Caco-2 (cell line): ENCODE measurements at regions not wholly inside any gene's neighbourhood (a gene's known extent, or its start where the extent isn't known, plus 50 kb on each side); places are given as distances from the start of the nearest gene placed in this dataset.

ENCODE experiments used
- BruUV-seq: library from RNA; stranded (reverse); fragments of 400-500 nt; replicated peaks from 2 replicates; lab custom pipeline; 2021; lab: Mats Ljungman, UMichigan
- CTCF ChIA-PET: fragments of 300-600 bp; sonication (Branson Sonifier 250); formaldehyde crosslinking; loops from one replicate; lab custom pipeline; 2022; ENCODE audit warnings: antibody characterized with exemption; lab: Charles Lee
- POLR2A ChIA-PET: fragments of 300-600 bp; sonication (Branson Sonifier 250); formaldehyde crosslinking; loops from one replicate; lab custom pipeline; 2022; ENCODE audit warnings: antibody characterized with exemption; lab: Charles Lee
- DNase-seq, 2 experiments: peaks; one replicate each; pipeline versions ENCODE4 v3.0.0 to v3.0.0-alpha.2; 2020 to 2022
- H3K27me3 ChIP-seq: replicated peaks from 2 replicates; pipeline ENCODE4 v1.6.0; 2011; ENCODE audit warnings: low read length; ENCODE audit not compliant: control insufficient read depth, insufficient read depth
- H3K36me3 ChIP-seq: 2 replicates; pipeline ENCODE4 v1.5.1; 2011; ENCODE audit warnings: low read length; ENCODE audit not compliant: control insufficient read depth, insufficient read depth
- H3K4me1 ChIP-seq: fragments of 250-450 bp; sonication (Bioruptor Pico); 2 replicates; pipeline ENCODE4 v1.5.1; 2020; ENCODE audit warnings: mild to moderate bottlenecking
- H3K4me3 ChIP-seq: 2 replicates; pipeline ENCODE4 v1.5.1; 2011; ENCODE audit warnings: low read depth, mild to moderate bottlenecking, control low read depth, low read length
- H3K9me3 ChIP-seq: fragments of 250-450 bp; sonication (Bioruptor Pico); 2 replicates; pipeline ENCODE4 v1.5.1; 2020; ENCODE audit warnings: mild to moderate bottlenecking, moderate library complexity
- H3K27ac Mint-ChIP-seq: one replicate; pipeline ENCODE4 v1.8.0; 2022; ENCODE audit warnings: mixed read lengths; ENCODE audit not compliant: unreplicated experiment
- H3K27me3 Mint-ChIP-seq: one replicate; pipeline ENCODE4 v1.8.0; 2022; ENCODE audit warnings: mixed read lengths; ENCODE audit not compliant: insufficient read depth, unreplicated experiment
- H3K36me3 Mint-ChIP-seq: one replicate; pipeline ENCODE4 v1.8.0; 2022; ENCODE audit warnings: mild to moderate bottlenecking, mixed read lengths; ENCODE audit not compliant: insufficient read depth, unreplicated experiment
- H3K4me1 Mint-ChIP-seq: one replicate; pipeline ENCODE4 v1.8.0; 2022; ENCODE audit warnings: low read depth, mixed read lengths; ENCODE audit not compliant: unreplicated experiment
- H3K4me3 Mint-ChIP-seq: one replicate; pipeline ENCODE4 v1.8.0; 2022; ENCODE audit warnings: mild to moderate bottlenecking, moderate library complexity, mixed read lengths; ENCODE audit not compliant: unreplicated experiment
- H3K9me3 Mint-ChIP-seq: one replicate; pipeline ENCODE4 v1.8.0; 2022; ENCODE audit warnings: mixed read lengths; ENCODE audit not compliant: unreplicated experiment
- intact Hi-C: fragments of 100-400 bp; cut with micrococcal nuclease; formaldehyde crosslinking; loops from one replicate; pipeline ENCODE4 v1.10.0; 2022; ENCODE audit not compliant: unreplicated experiment
- TF ChIP-seq, protein P1 (sequence below), 2 experiments: fragments of 200-600 bp in 1 of 2; IDR thresholded peaks; 1 replicate in 1 of 2; 2 replicates in 1 of 2; pipeline versions ENCODE4 v1.5.1 to v1.8.0; 2011 to 2022; ENCODE audit warnings: antibody characterized with exemption in 1 of 2, control low read depth in 1 of 2, inconsistent platforms in 1 of 2, low read depth in 1 of 2, low read length in 1 of 2, mild to moderate bottlenecking in 1 of 2, moderate library complexity in 1 of 2; ENCODE audit not compliant: insufficient read depth in 1 of 2, severe bottlenecking in 1 of 2, unreplicated experiment in 1 of 2

DNA sequence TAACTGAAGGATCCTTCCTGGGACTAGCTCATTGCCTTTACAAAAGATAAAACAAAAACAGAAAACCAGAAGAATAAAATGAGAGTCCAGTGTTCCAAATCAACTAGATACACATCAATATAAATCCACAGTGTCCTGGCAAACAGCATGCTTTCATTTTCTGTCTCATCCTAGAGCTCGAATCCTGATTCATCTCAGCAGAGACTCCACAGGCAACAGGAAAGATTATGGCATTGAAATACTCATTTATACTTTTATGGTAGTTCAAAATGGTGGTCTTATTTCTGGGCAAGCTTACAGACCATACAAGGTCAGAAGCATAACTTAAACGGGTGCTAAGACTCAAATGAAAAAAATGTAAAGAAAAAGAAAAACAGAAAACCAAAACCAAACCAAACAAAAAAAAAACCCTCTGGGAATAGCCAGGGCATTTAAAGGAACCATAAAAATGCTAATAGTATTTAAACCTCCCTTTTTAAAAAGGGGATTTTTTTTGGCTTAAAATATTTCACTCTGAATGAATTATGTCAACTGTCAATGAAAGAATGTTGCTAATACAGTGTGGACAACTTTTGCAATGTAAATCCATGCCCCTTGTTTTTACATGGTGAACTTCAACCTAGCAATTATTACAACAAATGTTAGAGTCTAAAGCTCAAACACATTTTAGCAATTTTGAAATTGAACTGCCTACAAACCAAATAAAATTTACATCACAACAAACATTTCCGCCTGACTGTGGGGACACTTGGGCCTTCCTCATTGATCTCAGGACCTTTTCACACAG is 57.9 kb downstream of the GPR101 start:
- intact Hi-C loops = no loop called here
- no peaks in the 10 kb centered on the region for H3K4me1 Mint-ChIP-seq
- Histone ChIP-seq H3K27me3 (no peaks in the 10 kb centered on the region), H3K36me3 (no peaks in the 10 kb centered on the region), H3K4me3 (no peak overlapping the region), H3K9me3 (no peaks in the 10 kb centered on the region), H3K4me1 (no peaks in the 10 kb centered on the region)
- BruUV-seq = no TSS peak
- ChIA-PET POLR2A (no interaction called here), CTCF (no interaction called here)
- H3K36me3 Mint-ChIP-seq = no peaks in the 10 kb centered on the region
- H3K9me3 Mint-ChIP-seq = no peaks in the 10 kb centered on the region
- TF ChIP-seq, protein P1, sequence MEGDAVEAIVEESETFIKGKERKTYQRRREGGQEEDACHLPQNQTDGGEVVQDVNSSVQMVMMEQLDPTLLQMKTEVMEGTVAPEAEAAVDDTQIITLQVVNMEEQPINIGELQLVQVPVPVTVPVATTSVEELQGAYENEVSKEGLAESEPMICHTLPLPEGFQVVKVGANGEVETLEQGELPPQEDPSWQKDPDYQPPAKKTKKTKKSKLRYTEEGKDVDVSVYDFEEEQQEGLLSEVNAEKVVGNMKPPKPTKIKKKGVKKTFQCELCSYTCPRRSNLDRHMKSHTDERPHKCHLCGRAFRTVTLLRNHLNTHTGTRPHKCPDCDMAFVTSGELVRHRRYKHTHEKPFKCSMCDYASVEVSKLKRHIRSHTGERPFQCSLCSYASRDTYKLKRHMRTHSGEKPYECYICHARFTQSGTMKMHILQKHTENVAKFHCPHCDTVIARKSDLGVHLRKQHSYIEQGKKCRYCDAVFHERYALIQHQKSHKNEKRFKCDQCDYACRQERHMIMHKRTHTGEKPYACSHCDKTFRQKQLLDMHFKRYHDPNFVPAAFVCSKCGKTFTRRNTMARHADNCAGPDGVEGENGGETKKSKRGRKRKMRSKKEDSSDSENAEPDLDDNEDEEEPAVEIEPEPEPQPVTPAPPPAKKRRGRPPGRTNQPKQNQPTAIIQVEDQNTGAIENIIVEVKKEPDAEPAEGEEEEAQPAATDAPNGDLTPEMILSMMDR (IDR thresholded peaks at IDR 0.05; ENCODE audit: insufficient read depth in 1 of 2, low read depth in 1 of 2, low read length in 1 of 2, severe bottlenecking in 1 of 2, unreplicated experiment in 1 of 2) = no peak
- no peak overlapping the region for H3K4me3 Mint-ChIP-seq
- H3K27ac Mint-ChIP-seq = no peak overlapping the region
- no peak for DNase-seq
- H3K27me3 Mint-ChIP-seq = no peaks in the 10 kb centered on the region

DNA sequence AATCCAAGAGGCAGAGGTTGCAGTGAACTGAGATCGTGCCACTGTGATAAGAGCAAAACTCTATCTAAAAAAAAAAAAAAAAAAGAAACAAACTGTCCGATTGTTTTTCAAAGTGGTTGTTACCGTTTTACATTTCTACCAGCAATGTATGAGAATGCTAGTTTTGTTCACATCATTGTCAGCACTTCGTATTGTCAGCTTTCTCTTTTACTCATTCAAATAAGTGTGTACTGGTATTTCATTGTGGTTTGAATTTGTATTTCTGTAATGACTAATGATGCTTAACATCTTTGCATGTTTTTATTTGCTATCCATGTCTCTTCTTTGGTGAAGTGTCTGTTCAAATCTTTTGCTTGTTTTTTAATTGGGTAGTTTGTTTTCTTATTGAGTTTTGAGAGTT is 65.8 kb downstream of the GPR101 start:
- H3K4me1 ChIP-seq = no peaks in the 10 kb centered on the region
- no peaks in the 10 kb centered on the region for H3K27me3 Mint-ChIP-seq
- no peak overlapping the region for H3K4me3 Mint-ChIP-seq
- no peaks in the 10 kb centered on the region for H3K9me3 ChIP-seq
- no peak for DNase-seq
- no peak overlapping the region for H3K27ac Mint-ChIP-seq
- no peaks in the 10 kb centered on the region for H3K27me3 ChIP-seq
- BruUV-seq = no TSS peak
- TF ChIP-seq, protein P1 (IDR thresholded peaks at IDR 0.05; ENCODE audit: insufficient read depth in 1 of 2, low read depth in 1 of 2, low read length in 1 of 2, severe bottlenecking in 1 of 2, unreplicated experiment in 1 of 2) = no peak
- no peaks in the 10 kb centered on the region for H3K36me3 ChIP-seq
- POLR2A ChIA-PET = no interaction called here
- no peak overlapping the region for H3K4me3 ChIP-seq
- no peaks in the 10 kb centered on the region for H3K36me3 Mint-ChIP-seq
- H3K4me1 Mint-ChIP-seq = no peaks in the 10 kb centered on the region
- intact Hi-C loops = no loop called here
- CTCF ChIA-PET = no interaction called here
- H3K9me3 Mint-ChIP-seq = no peaks in the 10 kb centered on the region

DNA sequence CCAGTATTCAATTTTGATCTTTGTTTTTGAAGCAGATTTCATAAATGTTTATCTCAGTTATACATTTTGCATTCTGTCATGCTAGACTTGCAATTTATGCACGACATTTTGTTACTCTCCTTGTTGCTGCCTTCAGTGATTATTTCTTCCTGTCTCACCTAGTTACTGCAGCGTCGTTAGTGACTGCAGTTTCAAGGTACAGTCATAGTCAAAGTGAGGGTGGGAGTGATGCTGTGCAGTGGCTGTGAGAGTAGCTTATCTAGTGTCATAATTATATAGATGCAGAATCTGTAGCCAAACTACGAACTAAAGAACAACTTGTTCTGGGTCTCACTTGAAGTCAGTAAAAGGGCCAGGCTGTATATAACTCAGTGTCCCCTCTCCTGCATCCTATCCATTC is 69.8 kb downstream of the GPR101 start:
- H3K27me3 Mint-ChIP-seq = no peaks in the 10 kb centered on the region
- no TSS peak for BruUV-seq
- TF ChIP-seq, protein P1 (IDR thresholded peaks at IDR 0.05; ENCODE audit: insufficient read depth in 1 of 2, low read depth in 1 of 2, low read length in 1 of 2, severe bottlenecking in 1 of 2, unreplicated experiment in 1 of 2) = no peak
- H3K27ac Mint-ChIP-seq = no peak overlapping the region
- no peaks in the 10 kb centered on the region for H3K36me3 Mint-ChIP-seq
- Histone ChIP-seq H3K36me3 (no peaks in the 10 kb centered on the region), H3K4me3 (no peak overlapping the region), H3K27me3 (no peaks in the 10 kb centered on the region), H3K9me3 (no peaks in the 10 kb centered on the region), H3K4me1 (no peaks in the 10 kb centered on the region)
- no peak overlapping the region for H3K4me3 Mint-ChIP-seq
- intact Hi-C loops = no loop called here
- no peaks in the 10 kb centered on the region for H3K4me1 Mint-ChIP-seq
- H3K9me3 Mint-ChIP-seq = no peaks in the 10 kb centered on the region
- no peak for DNase-seq
- ChIA-PET CTCF (no interaction called here), POLR2A (no interaction called here)
